Fibroblast of the aortic adventitia (primary cell): ENCODE measurements at regions not wholly inside any gene's neighbourhood (a gene's known extent, or its start where the extent isn't known, plus 50 kb on each side); places are given as distances from the start of the nearest gene placed in this dataset.
A peak's percentile ranks its signal among the peaks of the same experiment; 100 is the strongest.

ENCODE experiments used
- DNase-seq: peaks from one replicate; pipeline ENCODE4 v3.0.0-alpha.2; 2010; ENCODE audit warnings: low read depth
- H3K4me3 ChIP-seq: 2 replicates; pipeline ENCODE4 v1.5.1; 2011; ENCODE audit warnings: low read depth, mild to moderate bottlenecking, control low read depth, low read length, moderate library complexity
- TF ChIP-seq, protein P1 (sequence below): IDR thresholded peaks from 2 replicates; pipeline ENCODE4 v1.5.1; 2011; ENCODE audit warnings: mild to moderate bottlenecking, low read length, control low read depth, inconsistent platforms; ENCODE audit not compliant: insufficient read depth

DNA sequence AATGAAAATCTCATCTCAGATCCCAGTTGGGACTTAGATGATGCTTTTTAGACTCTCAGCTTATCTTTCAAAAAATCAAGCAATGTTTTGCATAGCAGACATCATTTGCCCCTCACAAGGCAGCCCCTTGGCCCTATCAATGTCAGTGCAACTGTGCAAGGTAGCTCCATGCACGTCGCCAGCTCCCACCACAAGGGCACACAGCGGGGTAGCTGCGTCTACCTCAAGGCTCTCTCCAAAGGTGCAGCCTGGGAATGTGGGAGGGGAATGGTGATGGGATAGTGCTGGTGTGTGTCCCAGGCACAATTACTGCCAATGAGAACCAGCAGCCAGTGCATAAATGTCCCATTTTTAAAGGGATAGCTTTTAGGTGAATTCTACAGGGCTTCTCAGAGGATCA is 137.5 kb upstream of the SYNDIG1 start:
- TF ChIP-seq, protein P1, sequence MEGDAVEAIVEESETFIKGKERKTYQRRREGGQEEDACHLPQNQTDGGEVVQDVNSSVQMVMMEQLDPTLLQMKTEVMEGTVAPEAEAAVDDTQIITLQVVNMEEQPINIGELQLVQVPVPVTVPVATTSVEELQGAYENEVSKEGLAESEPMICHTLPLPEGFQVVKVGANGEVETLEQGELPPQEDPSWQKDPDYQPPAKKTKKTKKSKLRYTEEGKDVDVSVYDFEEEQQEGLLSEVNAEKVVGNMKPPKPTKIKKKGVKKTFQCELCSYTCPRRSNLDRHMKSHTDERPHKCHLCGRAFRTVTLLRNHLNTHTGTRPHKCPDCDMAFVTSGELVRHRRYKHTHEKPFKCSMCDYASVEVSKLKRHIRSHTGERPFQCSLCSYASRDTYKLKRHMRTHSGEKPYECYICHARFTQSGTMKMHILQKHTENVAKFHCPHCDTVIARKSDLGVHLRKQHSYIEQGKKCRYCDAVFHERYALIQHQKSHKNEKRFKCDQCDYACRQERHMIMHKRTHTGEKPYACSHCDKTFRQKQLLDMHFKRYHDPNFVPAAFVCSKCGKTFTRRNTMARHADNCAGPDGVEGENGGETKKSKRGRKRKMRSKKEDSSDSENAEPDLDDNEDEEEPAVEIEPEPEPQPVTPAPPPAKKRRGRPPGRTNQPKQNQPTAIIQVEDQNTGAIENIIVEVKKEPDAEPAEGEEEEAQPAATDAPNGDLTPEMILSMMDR, result no peak
- DNase-seq, result no peak
- H3K4me3 ChIP-seq, result no peak overlapping the region

DNA sequence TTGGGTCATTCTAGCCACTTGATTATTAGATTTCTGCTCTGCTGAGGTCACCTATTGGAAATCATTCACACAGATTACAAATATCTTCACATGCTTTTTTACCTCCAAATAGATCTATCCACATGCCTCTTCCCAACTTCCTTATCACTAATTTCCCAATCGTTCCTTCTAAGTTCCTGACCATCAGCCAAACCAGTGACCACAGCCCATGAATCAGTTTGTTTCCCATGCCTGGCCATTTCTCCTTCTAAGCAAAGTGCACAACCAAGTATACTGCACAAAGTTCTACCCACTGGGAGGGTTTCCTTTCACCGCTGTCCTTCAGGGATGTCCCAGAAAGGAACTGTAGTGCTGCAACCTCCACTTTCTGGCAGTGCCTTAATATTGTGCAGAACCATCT is 140.5 kb upstream of the SYNDIG1 start:
- peak; percentile 61 for DNase-seq
- TF ChIP-seq, protein P1, result no peak
- no peak overlapping the region for H3K4me3 ChIP-seq

DNA sequence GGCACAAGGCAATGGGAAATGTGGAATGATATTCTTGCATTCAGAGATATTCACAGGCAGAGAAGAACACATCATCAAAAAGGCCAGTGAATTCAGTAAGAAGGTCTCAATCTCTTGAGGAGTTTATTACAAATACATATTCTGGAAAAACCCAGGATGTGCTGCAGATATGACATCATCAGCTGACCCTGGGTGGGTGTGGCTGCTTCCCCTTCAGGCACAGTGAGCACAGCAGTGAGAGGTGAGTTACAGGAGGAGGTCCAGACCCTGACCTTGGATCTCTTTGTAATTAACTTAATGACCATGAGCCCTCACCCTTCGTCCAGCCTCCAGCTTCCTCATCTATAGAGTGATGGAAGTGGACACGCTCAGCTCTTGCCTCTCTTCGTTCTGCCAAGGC is 147.5 kb upstream of the SYNDIG1 start:
- no peak overlapping the region for H3K4me3 ChIP-seq
- TF ChIP-seq, protein P1, result no peak
- no peak for DNase-seq

DNA sequence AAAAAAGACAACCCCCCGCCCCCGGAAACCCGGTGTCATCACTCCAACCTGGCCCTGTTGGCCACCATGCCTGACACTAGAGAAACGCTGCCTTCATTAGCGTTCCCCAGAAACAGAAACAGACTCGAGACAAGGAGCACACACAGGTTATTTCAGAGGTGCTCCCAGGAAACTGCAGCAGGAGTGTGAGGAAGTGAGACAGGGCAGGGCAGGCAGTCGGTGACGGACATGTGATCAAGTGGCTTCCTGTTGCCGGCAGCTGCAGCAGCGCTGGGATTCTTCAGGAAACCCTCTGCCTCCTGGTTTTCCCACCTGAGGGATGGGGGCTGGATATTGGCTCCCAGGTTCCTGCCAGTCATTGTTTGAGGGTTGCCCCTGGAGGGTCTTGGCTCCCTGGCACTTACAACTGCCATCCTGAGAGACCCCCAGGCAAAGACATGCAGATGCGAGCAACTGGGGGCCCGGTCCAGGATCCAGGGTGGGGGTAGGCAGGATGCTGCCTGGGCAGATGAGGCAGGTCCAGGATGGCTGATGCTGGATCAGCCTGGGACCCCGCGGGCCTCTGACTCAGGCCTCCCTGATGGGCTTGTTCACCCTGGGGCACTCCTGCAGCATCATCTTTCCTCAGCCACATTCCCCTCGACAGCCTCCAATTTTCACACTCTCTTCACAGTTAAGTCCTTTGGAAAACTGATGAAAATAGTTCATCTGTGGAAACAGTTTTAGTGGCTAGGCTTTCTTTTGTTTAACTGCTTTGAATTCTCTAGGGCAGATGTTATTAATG is 150.7 kb upstream of the SYNDIG1 start:
- no peak overlapping the region for H3K4me3 ChIP-seq
- no peak for DNase-seq
- TF ChIP-seq, protein P1, result no peak

DNA sequence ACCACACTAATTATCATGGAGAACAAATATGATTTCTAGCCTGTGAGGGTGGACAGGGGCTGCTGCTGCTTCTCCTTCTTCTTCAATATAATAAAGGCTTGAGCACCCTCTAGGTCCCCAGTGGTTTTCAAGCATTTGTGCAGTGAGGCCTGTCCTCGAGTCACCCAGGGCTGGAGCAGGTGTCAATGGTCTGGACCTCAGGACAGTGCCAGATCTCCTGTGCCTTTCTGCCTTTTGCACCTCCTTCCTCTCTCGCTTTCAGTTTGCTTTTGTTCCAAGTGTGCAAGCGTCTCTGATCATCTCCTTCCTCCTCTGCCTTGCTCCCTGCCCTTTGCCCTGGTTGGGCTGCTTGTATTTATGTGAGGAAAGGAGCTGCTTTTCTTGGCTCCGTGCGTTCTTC is 152.2 kb upstream of the SYNDIG1 start:
- TF ChIP-seq, protein P1, result no peak
- DNase-seq, result no peak
- H3K4me3 ChIP-seq, result no peak overlapping the region

DNA sequence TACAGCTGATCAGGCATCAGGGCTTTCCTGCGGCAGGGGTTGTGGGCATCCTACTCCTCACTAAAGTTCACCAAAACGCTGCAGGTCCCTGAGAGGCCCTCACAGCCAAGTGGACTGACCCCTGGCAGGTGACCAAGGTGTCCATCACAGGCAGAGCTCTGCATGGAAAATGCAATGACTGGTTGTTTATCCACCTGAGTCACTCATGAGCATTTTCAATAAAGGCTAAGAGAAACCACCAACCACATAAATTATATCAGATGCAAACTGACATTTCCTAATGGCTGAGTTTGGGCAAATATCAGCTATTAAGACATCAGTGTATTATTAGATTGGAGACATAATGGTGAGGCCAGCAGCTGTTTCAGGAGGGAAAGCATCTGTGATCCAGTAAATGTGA is 152.7 kb upstream of the SYNDIG1 start:
- TF ChIP-seq, protein P1, result no peak
- H3K4me3 ChIP-seq, result no peak overlapping the region
- no peak for DNase-seq

DNA sequence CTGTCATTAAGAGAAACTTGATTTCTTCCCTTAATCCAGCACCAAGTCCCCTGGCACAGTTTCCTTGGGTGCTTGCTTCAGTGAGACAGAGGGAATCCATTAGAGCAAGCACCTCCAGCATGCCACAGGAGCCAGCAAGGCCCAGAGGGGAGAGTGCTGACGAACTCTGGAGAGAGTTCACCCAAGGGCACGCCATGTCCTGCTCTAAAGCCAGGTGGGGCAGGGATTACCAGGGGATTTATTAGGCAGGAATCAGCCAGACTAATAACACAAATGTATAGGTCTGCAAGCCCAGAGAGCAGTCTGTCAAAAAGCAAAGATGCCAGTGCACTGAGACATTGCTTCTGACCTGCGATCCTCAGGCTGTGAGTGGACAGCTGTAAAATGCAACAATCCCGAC is 155.4 kb upstream of the SYNDIG1 start:
- TF ChIP-seq, protein P1, result no peak
- DNase-seq, result no peak
- no peak overlapping the region for H3K4me3 ChIP-seq
